OCI-LY1 (cell line): ENCODE measurements at regions not wholly inside any gene's neighbourhood (a gene's known extent, or its start where the extent isn't known, plus 50 kb on each side); places are given as distances from the start of the nearest gene placed in this dataset.

Experiments used
- CTCF ChIP-seq: fragments of 200-600 bp; sonication (generic), shearing (Covaris generic); IDR thresholded peaks from 2 replicates; pipeline ENCODE4 v1.5.1; 2017; ENCODE audit warnings: mild to moderate bottlenecking, antibody characterized with exemption, low read length, moderate library complexity, mixed read lengths
- EZH2 ChIP-seq: fragments of 200-600 bp; sonication (generic), shearing (Covaris generic); IDR thresholded peaks from 2 replicates; pipeline ENCODE4 v1.8.0; 2017; ENCODE audit warnings: borderline replicate concordance, mixed run types, mild to moderate bottlenecking, antibody characterized with exemption, low read length, moderate library complexity, mixed read lengths

GRCh38 chr15:25616471-25616870 is 177.6 kb upstream of the UBE3A start:
- no peak for TF ChIP-seq CTCF
- no peak for TF ChIP-seq EZH2
